Fibroblast of lung (primary cell): ENCODE measurements at regions not wholly inside any gene's neighbourhood (a gene's known extent, or its start where the extent isn't known, plus 50 kb on each side); places are given as distances from the start of the nearest gene placed in this dataset.

ENCODE experiments used
- DNase-seq, 2 donors: peaks; one replicate each; pipeline versions ENCODE4 v3.0.0 to v3.0.0-alpha.2; 2010; ENCODE audit warnings: low read depth in 2 of 2
- H2AFZ ChIP-seq: 2 replicates; pipeline ENCODE4 v1.5.1; 2012; ENCODE audit warnings: low read length, control low read depth, inconsistent platforms
- H3K27ac ChIP-seq: 2 replicates; pipeline ENCODE4 v1.5.1; 2011; ENCODE audit warnings: low read length, control low read depth; ENCODE audit not compliant: insufficient read depth
- H3K27me3 ChIP-seq: 2 replicates; pipeline ENCODE4 v1.5.1; 2011; ENCODE audit warnings: mild to moderate bottlenecking, low read length; ENCODE audit not compliant: control insufficient read depth, insufficient read depth
- H3K36me3 ChIP-seq: 2 replicates; pipeline ENCODE4 v1.5.1; 2011; ENCODE audit warnings: low read length; ENCODE audit not compliant: control insufficient read depth, insufficient read depth
- H3K4me1 ChIP-seq: 2 replicates; pipeline ENCODE4 v1.5.1; 2011; ENCODE audit warnings: low read length; ENCODE audit not compliant: control insufficient read depth, insufficient read depth; ENCODE audit errors: extremely low read depth
- H3K4me2 ChIP-seq: 2 replicates; pipeline ENCODE4 v1.5.1; 2011; ENCODE audit warnings: low read length, control low read depth; ENCODE audit not compliant: insufficient read depth; ENCODE audit errors: extremely low read depth
- H3K4me3 ChIP-seq, 4 experiments: fragments of 200-600 bp in 1 of 4; sonication (generic) in 1 of 4; replicated peaks in 1 of 4; 2 replicates each; pipeline ENCODE4 v1.5.1; 2011 to 2016; ENCODE audit warnings: low read length in 4 of 4, low read depth in 3 of 4, mild to moderate bottlenecking in 3 of 4, control low read depth in 2 of 4, inconsistent platforms in 1 of 4, mixed read lengths in 1 of 4; ENCODE audit not compliant: insufficient read depth in 1 of 4; ENCODE audit errors: control extremely low read depth in 1 of 4
- H3K79me2 ChIP-seq: 2 replicates; pipeline ENCODE4 v1.5.1; 2012; ENCODE audit warnings: mild to moderate bottlenecking, low read length, inconsistent platforms; ENCODE audit not compliant: control insufficient read depth, insufficient read depth
- H3K9ac ChIP-seq: 2 replicates; pipeline ENCODE4 v1.5.1; 2011; ENCODE audit warnings: mild to moderate bottlenecking, low read length, control low read depth; ENCODE audit not compliant: insufficient read depth
- H3K9me3 ChIP-seq: 2 replicates; pipeline ENCODE4 v1.5.1; 2012; ENCODE audit warnings: low read depth, low read length; ENCODE audit not compliant: control insufficient read depth, insufficient read depth
- H4K20me1 ChIP-seq: 2 replicates; pipeline ENCODE4 v1.5.1; 2011; ENCODE audit warnings: low read length; ENCODE audit not compliant: control insufficient read depth, insufficient read depth; ENCODE audit errors: extremely low read depth
- EZH2 ChIP-seq: IDR thresholded peaks from 2 replicates; pipeline ENCODE4 v1.5.1; 2012; ENCODE audit warnings: low read length, control low read depth, mild to moderate bottlenecking; ENCODE audit errors: missing control alignments
- TF ChIP-seq, protein P1 (sequence below), 2 donors: IDR thresholded peaks in 1 of 2; conservative IDR thresholded peaks in 1 of 2; 1 replicate in 1 of 2; 2 replicates in 1 of 2; pipeline ENCODE4 v1.5.1; 2011 to 2012; ENCODE audit warnings: low read length in 2 of 2, control low read depth in 1 of 2, inconsistent platforms in 1 of 2, low read depth in 1 of 2, mild to moderate bottlenecking in 1 of 2

DNA sequence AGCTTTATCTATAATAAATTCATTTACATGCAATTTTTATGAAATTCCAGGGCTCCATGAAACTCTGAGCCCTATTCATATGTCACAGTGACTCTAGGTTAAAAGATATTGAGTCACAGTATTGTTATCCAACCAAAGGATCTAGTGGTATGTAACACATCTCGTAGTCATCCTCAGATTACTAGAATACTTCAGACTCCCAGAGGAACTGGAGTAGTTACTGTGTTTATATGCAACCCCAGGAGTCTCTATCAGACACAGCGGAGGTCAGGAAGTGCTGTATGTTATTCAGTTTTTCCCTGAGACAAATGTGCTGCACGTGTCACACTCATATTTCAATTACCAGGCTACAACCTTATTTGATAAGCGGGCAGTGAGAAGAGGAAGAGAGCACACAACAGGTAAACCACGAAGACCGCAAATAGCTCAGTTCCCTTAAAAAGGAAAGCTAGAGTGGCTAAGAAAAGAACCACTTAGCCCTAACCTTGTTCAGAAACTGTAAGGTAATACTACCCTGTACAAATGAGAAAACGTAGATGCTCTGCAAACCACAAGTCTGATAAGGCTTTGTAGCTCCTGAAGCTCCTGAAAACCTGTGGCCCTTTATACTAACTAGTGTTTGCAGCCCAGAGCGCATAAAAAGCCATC lies 114.0 kb upstream of the CNTNAP2 start:
- Histone ChIP-seq H3K79me2 (no peaks in the 10 kb centered on the region), H3K4me3 (no peak overlapping the region), H4K20me1 (no peaks in the 10 kb centered on the region), H3K36me3 (no peaks in the 10 kb centered on the region), H3K27ac (no peak overlapping the region), H3K27me3 (no peaks in the 10 kb centered on the region), H3K4me1 (no peaks in the 10 kb centered on the region), H3K9ac (no peak overlapping the region), H3K4me2 (no peak overlapping the region), H3K9me3 (no peaks in the 10 kb centered on the region), H2AFZ (no peak overlapping the region)
- no peak for DNase-seq
- TF ChIP-seq, protein P1, sequence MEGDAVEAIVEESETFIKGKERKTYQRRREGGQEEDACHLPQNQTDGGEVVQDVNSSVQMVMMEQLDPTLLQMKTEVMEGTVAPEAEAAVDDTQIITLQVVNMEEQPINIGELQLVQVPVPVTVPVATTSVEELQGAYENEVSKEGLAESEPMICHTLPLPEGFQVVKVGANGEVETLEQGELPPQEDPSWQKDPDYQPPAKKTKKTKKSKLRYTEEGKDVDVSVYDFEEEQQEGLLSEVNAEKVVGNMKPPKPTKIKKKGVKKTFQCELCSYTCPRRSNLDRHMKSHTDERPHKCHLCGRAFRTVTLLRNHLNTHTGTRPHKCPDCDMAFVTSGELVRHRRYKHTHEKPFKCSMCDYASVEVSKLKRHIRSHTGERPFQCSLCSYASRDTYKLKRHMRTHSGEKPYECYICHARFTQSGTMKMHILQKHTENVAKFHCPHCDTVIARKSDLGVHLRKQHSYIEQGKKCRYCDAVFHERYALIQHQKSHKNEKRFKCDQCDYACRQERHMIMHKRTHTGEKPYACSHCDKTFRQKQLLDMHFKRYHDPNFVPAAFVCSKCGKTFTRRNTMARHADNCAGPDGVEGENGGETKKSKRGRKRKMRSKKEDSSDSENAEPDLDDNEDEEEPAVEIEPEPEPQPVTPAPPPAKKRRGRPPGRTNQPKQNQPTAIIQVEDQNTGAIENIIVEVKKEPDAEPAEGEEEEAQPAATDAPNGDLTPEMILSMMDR (conservative IDR thresholded peaks at IDR 0.05 in 1 of 2, IDR thresholded peaks at IDR 0.05 in 1 of 2; ENCODE audit: low read depth in 1 of 2, low read length in 2 of 2) = no peak
- no peak for TF ChIP-seq EZH2

DNA sequence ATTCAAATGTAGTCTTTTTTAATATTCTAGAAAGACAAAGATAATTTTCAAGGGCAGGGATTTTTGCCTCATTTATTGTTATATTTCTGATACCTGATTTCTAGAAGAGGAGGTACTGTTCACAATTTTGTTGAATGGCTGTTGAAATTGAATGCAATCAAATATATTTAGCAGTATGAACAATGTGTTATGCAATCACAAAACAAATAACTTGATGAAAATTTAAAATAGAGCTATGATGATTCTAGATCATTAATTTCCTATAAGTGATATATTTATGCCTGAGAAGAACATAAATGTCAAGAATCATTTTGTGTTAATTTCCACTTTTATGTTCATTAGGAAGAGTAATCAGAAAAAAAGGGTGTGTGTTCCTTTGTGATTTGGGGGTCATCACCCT lies 114.6 kb upstream of the CNTNAP2 start:
- no peak overlapping the region for H3K4me2 ChIP-seq
- no peaks in the 10 kb centered on the region for H3K79me2 ChIP-seq
- DNase-seq = no peak
- no peaks in the 10 kb centered on the region for H3K4me1 ChIP-seq
- H3K27ac ChIP-seq = no peak overlapping the region
- H2AFZ ChIP-seq = no peak overlapping the region
- no peaks in the 10 kb centered on the region for H3K27me3 ChIP-seq
- no peak overlapping the region for H3K9ac ChIP-seq
- H4K20me1 ChIP-seq = no peaks in the 10 kb centered on the region
- H3K36me3 ChIP-seq = no peaks in the 10 kb centered on the region
- no peak for TF ChIP-seq EZH2
- TF ChIP-seq, protein P1 (conservative IDR thresholded peaks at IDR 0.05 in 1 of 2, IDR thresholded peaks at IDR 0.05 in 1 of 2; ENCODE audit: low read depth in 1 of 2, low read length in 2 of 2) = no peak
- H3K9me3 ChIP-seq = no peaks in the 10 kb centered on the region
- no peak overlapping the region for H3K4me3 ChIP-seq

DNA sequence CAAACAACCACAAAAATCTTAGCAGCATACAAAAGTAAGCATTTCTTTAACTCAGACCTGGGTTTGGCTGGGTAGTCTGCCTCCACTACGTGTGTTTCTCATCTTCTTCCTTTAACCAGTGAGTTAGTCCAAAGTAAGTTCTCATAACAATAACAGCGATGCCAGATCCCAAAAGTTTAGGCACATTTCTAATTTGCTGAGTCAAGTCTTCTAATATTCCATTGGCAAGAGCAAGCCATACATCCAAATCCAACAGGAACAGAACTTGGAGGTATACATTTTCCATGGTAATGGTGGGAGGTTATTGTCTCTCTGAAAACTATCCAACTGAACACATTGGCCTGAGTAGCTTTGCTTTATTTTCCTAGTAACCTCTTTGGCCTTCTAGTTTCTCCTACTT lies 115.7 kb upstream of the CNTNAP2 start:
- Histone ChIP-seq H3K9me3 (no peaks in the 10 kb centered on the region), H3K27me3 (no peaks in the 10 kb centered on the region), H3K9ac (no peak overlapping the region), H3K79me2 (no peaks in the 10 kb centered on the region), H3K36me3 (no peaks in the 10 kb centered on the region), H3K4me1 (no peaks in the 10 kb centered on the region), H4K20me1 (no peaks in the 10 kb centered on the region), H2AFZ (no peak overlapping the region), H3K27ac (no peak overlapping the region), H3K4me3 (no peak overlapping the region), H3K4me2 (no peak overlapping the region)
- no peak for TF ChIP-seq EZH2
- TF ChIP-seq, protein P1 (conservative IDR thresholded peaks at IDR 0.05 in 1 of 2, IDR thresholded peaks at IDR 0.05 in 1 of 2; ENCODE audit: low read depth in 1 of 2, low read length in 2 of 2) = no peak
- no peak for DNase-seq
